ENCODE measurements at regions not wholly inside any gene's neighbourhood (a gene's known extent, or its start where the extent isn't known, plus 50 kb on each side); places are given as distances from the start of the nearest gene placed in this dataset.

DNA sequence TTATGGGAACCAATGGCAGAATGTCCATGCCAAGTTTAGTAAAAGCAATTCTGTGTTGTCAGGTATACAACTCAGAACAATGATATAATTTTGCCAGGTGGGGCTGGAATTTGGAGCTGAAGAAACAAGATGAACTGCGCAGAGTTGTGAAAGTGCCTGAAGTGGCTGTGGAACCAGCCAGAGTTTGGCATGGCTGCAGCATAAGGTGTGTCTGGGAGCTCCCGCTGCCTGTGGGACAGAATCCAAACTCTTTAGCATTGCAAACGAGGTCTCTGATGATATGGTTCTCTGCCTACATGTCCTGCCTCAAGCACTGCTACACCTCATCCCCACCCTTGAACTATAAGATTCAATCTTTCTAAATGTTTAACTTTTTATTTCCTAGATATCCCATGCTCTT lies 909.7 kb downstream of the EPHA4 start (continued):
- TF ChIP-seq, protein P1, sequence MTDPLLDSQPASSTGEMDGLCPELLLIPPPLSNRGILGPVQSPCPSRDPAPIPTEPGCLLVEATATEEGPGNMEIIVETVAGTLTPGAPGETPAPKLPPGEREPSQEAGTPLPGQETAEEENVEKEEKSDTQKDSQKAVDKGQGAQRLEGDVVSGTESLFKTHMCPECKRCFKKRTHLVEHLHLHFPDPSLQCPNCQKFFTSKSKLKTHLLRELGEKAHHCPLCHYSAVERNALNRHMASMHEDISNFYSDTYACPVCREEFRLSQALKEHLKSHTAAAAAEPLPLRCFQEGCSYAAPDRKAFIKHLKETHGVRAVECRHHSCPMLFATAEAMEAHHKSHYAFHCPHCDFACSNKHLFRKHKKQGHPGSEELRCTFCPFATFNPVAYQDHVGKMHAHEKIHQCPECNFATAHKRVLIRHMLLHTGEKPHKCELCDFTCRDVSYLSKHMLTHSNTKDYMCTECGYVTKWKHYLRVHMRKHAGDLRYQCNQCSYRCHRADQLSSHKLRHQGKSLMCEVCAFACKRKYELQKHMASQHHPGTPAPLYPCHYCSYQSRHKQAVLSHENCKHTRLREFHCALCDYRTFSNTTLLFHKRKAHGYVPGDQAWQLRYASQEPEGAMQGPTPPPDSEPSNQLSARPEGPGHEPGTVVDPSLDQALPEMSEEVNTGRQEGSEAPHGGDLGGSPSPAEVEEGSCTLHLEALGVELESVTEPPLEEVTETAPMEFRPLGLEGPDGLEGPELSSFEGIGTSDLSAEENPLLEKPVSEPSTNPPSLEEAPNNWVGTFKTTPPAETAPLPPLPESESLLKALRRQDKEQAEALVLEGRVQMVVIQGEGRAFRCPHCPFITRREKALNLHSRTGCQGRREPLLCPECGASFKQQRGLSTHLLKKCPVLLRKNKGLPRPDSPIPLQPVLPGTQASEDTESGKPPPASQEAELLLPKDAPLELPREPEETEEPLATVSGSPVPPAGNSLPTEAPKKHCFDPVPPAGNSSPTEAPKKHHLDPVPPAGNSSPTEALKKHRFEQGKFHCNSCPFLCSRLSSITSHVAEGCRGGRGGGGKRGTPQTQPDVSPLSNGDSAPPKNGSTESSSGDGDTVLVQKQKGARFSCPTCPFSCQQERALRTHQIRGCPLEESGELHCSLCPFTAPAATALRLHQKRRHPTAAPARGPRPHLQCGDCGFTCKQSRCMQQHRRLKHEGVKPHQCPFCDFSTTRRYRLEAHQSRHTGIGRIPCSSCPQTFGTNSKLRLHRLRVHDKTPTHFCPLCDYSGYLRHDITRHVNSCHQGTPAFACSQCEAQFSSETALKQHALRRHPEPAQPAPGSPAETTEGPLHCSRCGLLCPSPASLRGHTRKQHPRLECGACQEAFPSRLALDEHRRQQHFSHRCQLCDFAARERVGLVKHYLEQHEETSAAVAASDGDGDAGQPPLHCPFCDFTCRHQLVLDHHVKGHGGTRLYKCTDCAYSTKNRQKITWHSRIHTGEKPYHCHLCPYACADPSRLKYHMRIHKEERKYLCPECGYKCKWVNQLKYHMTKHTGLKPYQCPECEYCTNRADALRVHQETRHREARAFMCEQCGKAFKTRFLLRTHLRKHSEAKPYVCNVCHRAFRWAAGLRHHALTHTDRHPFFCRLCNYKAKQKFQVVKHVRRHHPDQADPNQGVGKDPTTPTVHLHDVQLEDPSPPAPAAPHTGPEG (CRISPR knock-in tag; IDR thresholded peaks at IDR 0.05): no peak
- no peak for TF ChIP-seq KDM3A (CRISPR knock-in tag; IDR thresholded peaks at IDR 0.05; ENCODE audit: low read depth)

DNA sequence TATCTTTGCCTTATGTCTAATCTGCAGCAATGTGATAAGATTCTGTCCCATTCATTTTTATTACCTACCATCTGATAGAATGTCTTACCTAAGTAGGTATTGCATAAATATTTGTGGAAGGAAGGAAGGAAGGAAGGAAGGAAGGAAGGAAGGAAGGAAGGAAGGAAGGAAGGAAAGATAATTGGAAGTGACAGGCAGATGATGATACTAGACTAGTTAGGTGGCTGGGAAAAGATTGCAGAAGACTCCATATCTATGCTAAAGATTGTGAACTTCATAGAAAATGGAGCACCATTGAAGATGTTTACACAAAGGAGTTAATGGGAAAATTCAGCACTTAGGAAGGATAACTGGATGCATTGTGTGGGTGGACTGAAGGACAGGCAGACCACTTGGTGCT lies 909.0 kb downstream of the EPHA4 start:
- H3K9ac ChIP-seq (ENCODE audit: insufficient read depth, low read depth, low read length): no peak overlapping the region
- no peaks in the 10 kb centered on the region for H3K79me2 ChIP-seq (ENCODE audit: insufficient read depth, low read length)
- H3K27ac ChIP-seq (ENCODE audit: extremely low read length, insufficient read depth, low read length): no peak overlapping the region
- H3K4me2 ChIP-seq (ENCODE audit: low read depth, low read length): no peak overlapping the region
- ATAC-seq (no peak), FAIRE-seq (no peak), DNase-seq (ENCODE audit: low spot score) (no peak)
- no peaks in the 10 kb centered on the region for H3K27me3 ChIP-seq (ENCODE audit: control insufficient read depth in 1 of 2, insufficient read depth in 2 of 2, low read length in 2 of 2)
- CTCF ChIA-PET (ENCODE audit: low intra/inter-chr PET ratio, low total read pairs): no interaction called here
- no TSS peak for BruUV-seq (replicated peaks)
- intact Hi-C loops (cut with micrococcal nuclease; ENCODE audit: unreplicated experiment): no loop called here
- H3K4me3 ChIP-seq (replicated peaks in 1 of 3; ENCODE audit: insufficient read depth in 1 of 3, low read depth in 2 of 3, low read length in 3 of 3): no peak overlapping the region
- POLR2A ChIA-PET: no interaction called here
- H4K20me1 ChIP-seq (ENCODE audit: insufficient read depth, low read length): no peaks in the 10 kb centered on the region
- no peak overlapping the region for H2AFZ ChIP-seq (ENCODE audit: low read length)
- no peaks in the 10 kb centered on the region for H3K36me3 ChIP-seq (replicated peaks in 1 of 2; ENCODE audit: control insufficient read depth in 1 of 2, insufficient read depth in 2 of 2, low read length in 2 of 2)
- no peaks in the 10 kb centered on the region; the same call in 1 of the 2 replicates for H3K9me3 ChIP-seq (ENCODE audit: low read length)
- no peaks in the 10 kb centered on the region for H3K4me1 ChIP-seq (ENCODE audit: insufficient read depth, low read length)
- in situ Hi-C loops (cut with HindIII; ENCODE audit: extremely low pct_ligation_motif_present, low pct_unique_long_range_greater_than_20kb): no loop called here
- no peak for TF ChIP-seq HES4 (CRISPR knock-in tag; IDR thresholded peaks at IDR 0.05; ENCODE audit: borderline replicate concordance)
- no peak for TF ChIP-seq RFXANK (CRISPR knock-in tag; IDR thresholded peaks at IDR 0.05)
- TF ChIP-seq ZNF546 (CRISPR knock-in tag; conservative IDR thresholded peaks at IDR 0.05): no peak
- TF ChIP-seq ZNF138 (CRISPR knock-in tag; IDR thresholded peaks at IDR 0.05; ENCODE audit: low read depth): no peak
- no peak for TF ChIP-seq ZNF431 (CRISPR knock-in tag; IDR thresholded peaks at IDR 0.05; ENCODE audit: borderline replicate concordance, low read depth)
- TF ChIP-seq ZNF672 (CRISPR knock-in tag; IDR thresholded peaks at IDR 0.05): no peak
- TF ChIP-seq, protein P2, sequence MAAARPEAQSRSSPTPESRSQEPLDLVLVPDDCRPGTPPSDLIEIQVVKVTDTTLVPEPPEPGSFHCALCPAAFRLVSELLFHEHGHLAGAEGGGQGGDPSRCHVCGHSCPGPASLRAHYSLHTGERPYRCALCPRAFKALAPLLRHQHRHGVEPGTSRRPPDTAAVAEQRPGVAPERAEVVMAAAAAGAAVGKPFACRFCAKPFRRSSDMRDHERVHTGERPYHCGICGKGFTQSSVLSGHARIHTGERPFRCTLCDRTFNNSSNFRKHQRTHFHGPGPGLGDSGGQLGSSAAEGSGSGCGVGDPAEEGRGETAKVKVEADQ (CRISPR knock-in tag; IDR thresholded peaks at IDR 0.05; ENCODE audit: borderline replicate concordance): no peak
- no peak for TF ChIP-seq HOXA5 (CRISPR knock-in tag; IDR thresholded peaks at IDR 0.05)
- TF ChIP-seq CREM (IDR thresholded peaks at IDR 0.05): no peak
- no peak for TF ChIP-seq CREM (CRISPR knock-in tag; IDR thresholded peaks at IDR 0.05)
- TF ChIP-seq, protein P3, sequence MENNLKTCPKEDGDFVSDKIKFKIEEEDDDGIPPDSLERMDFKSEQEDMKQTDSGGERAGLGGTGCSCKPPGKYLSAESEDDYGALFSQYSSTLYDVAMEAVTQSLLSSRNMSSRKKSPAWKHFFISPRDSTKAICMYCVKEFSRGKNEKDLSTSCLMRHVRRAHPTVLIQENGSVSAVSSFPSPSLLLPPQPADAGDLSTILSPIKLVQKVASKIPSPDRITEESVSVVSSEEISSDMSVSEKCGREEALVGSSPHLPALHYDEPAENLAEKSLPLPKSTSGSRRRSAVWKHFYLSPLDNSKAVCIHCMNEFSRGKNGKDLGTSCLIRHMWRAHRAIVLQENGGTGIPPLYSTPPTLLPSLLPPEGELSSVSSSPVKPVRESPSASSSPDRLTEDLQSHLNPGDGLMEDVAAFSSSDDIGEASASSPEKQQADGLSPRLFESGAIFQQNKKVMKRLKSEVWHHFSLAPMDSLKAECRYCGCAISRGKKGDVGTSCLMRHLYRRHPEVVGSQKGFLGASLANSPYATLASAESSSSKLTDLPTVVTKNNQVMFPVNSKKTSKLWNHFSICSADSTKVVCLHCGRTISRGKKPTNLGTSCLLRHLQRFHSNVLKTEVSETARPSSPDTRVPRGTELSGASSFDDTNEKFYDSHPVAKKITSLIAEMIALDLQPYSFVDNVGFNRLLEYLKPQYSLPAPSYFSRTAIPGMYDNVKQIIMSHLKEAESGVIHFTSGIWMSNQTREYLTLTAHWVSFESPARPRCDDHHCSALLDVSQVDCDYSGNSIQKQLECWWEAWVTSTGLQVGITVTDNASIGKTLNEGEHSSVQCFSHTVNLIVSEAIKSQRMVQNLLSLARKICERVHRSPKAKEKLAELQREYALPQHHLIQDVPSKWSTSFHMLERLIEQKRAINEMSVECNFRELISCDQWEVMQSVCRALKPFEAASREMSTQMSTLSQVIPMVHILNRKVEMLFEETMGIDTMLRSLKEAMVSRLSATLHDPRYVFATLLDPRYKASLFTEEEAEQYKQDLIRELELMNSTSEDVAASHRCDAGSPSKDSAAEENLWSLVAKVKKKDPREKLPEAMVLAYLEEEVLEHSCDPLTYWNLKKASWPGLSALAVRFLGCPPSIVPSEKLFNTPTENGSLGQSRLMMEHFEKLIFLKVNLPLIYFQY (CRISPR knock-in tag; IDR thresholded peaks at IDR 0.05; ENCODE audit: borderline replicate concordance): no peak
- TF ChIP-seq ZNF143 (CRISPR knock-in tag; IDR thresholded peaks at IDR 0.05): no peak
- no peak for TF ChIP-seq ZNF337 (CRISPR knock-in tag; IDR thresholded peaks at IDR 0.05; ENCODE audit: borderline replicate concordance, low read depth)
